Vagina (tissue), 2 donors: ENCODE measurements at regions not wholly inside any gene's neighbourhood (a gene's known extent, or its start where the extent isn't known, plus 50 kb on each side); places are given as distances from the start of the nearest gene placed in this dataset.

Experiments
- DNase-seq, 2 donors: peaks; one replicate each; pipeline ENCODE4 v3.0.0-alpha.2; 2017; ENCODE audit errors: extremely low spot score in 2 of 2
- H3K27ac ChIP-seq: fragments of 200-600 bp; sonication (generic); one replicate; pipeline ENCODE4 v1.5.1; 2019
- H3K27me3 ChIP-seq: fragments of 200-600 bp; sonication (generic); one replicate; pipeline ENCODE4 v1.5.1; 2019
- H3K36me3 ChIP-seq, 2 donors: fragments of 200-600 bp; sonication (generic); one replicate each; pipeline ENCODE4 v1.5.1; 2017 to 2019
- H3K4me1 ChIP-seq: fragments of 200-600 bp; sonication (generic); one replicate; pipeline ENCODE4 v1.5.1; 2019
- H3K4me3 ChIP-seq, 2 donors: fragments of 200-600 bp; sonication (generic); 1 replicate in 1 of 2; 2 replicates in 1 of 2; pipeline ENCODE4 v1.5.1; 2016 to 2019
- H3K9me3 ChIP-seq: fragments of 200-600 bp; sonication (generic); one replicate; pipeline ENCODE4 v1.5.1; 2019
- CTCF ChIP-seq, 3 experiments: fragments of 450-650 bp in 2 of 3; fragments of 200-600 bp in 1 of 3; sonication (generic) in 1 of 3; IDR thresholded peaks; one replicate each; pipeline ENCODE4 v1.5.1; 2017 to 2019; ENCODE audit warnings: antibody characterized with exemption in 3 of 3, mild to moderate bottlenecking in 2 of 3, moderate library complexity in 2 of 3
- POLR2A ChIP-seq, 2 donors: fragments of 450-650 bp; IDR thresholded peaks; one replicate each; pipeline ENCODE4 v1.6.1; 2017; ENCODE audit warnings: antibody characterized with exemption in 2 of 2, mild to moderate bottlenecking in 2 of 2, moderate library complexity in 2 of 2
- POLR2AphosphoS5 ChIP-seq, 2 donors: sonication (generic); formaldehyde crosslinking; IDR thresholded peaks; one replicate each; pipeline ENCODE4 v1.9.0; 2017; ENCODE audit warnings: antibody characterized with exemption in 2 of 2, mild to moderate bottlenecking in 2 of 2, low read depth in 1 of 2; ENCODE audit not compliant: insufficient read depth in 1 of 2
- intact Hi-C: fragments of 100-400 bp; cut with DNase I; formaldehyde crosslinking; loops from one replicate; pipeline ENCODE4 v1.15.1; 2023

GRCh38 chr20:60349418-60349817, 391.2 kb downstream of the CDH26 start:
- Histone ChIP-seq H3K27ac (no peak overlapping the region), H3K4me3 (no peak overlapping the region), H3K9me3 (no peaks in the 10 kb centered on the region), H3K27me3 (no peaks in the 10 kb centered on the region), H3K36me3 (no peaks in the 10 kb centered on the region), H3K4me1 (no peaks in the 10 kb centered on the region)
- no peak for TF ChIP-seq CTCF (IDR thresholded peaks at IDR 0.05)
- TF ChIP-seq POLR2AphosphoS5 (IDR thresholded peaks at IDR 0.05; ENCODE audit: insufficient read depth in 1 of 2, low read depth in 1 of 2): no peak
- no peak for TF ChIP-seq POLR2A (IDR thresholded peaks at IDR 0.05)
- no peak for DNase-seq
- intact Hi-C loops: no loop called here

- TF ChIP-seq CTCF (IDR thresholded peaks at IDR 0.05) (no peak), POLR2A (IDR thresholded peaks at IDR 0.05) (no peak)
- Histone ChIP-seq H3K4me3 (no peak overlapping the region), H3K27me3 (no peaks in the 10 kb centered on the region), H3K4me1 (no peaks in the 10 kb centered on the region), H3K36me3 (no peaks in the 10 kb centered on the region), H3K27ac (no peak overlapping the region), H3K9me3 (no peaks in the 10 kb centered on the region)
- intact Hi-C loops: no loop called here
- DNase-seq: no peak
Observed at GRCh38 chr20:60352017-60352416, 393.8 kb downstream of the CDH26 start.

GRCh38 chr20:60352596-60352995, 394.4 kb downstream of the CDH26 start:
- H3K27ac ChIP-seq: no peak overlapping the region
- DNase-seq: no peak
- no peaks in the 10 kb centered on the region for H3K27me3 ChIP-seq
- intact Hi-C loops: no loop called here
- no peaks in the 10 kb centered on the region for H3K9me3 ChIP-seq
- H3K36me3 ChIP-seq: no peaks in the 10 kb centered on the region
- H3K4me1 ChIP-seq: no peaks in the 10 kb centered on the region
- no peak overlapping the region for H3K4me3 ChIP-seq
- TF ChIP-seq CTCF (IDR thresholded peaks at IDR 0.05): no peak
- no peak for TF ChIP-seq POLR2AphosphoS5 (IDR thresholded peaks at IDR 0.05; ENCODE audit: insufficient read depth in 1 of 2, low read depth in 1 of 2)
- no peak for TF ChIP-seq POLR2A (IDR thresholded peaks at IDR 0.05)

- Histone ChIP-seq H3K27ac (no peak overlapping the region), H3K9me3 (no peaks in the 10 kb centered on the region), H3K36me3 (no peaks in the 10 kb centered on the region), H3K4me1 (no peaks in the 10 kb centered on the region), H3K4me3 (no peak overlapping the region), H3K27me3 (no peaks in the 10 kb centered on the region)
- intact Hi-C loops: no loop called here
- no peak for DNase-seq
- TF ChIP-seq POLR2A (IDR thresholded peaks at IDR 0.05): no peak
- TF ChIP-seq CTCF (IDR thresholded peaks at IDR 0.05): no peak
- no peak for TF ChIP-seq POLR2AphosphoS5 (IDR thresholded peaks at IDR 0.05; ENCODE audit: insufficient read depth in 1 of 2, low read depth in 1 of 2)
Observed at GRCh38 chr20:60354024-60354580, 395.9 kb downstream of the CDH26 start.

GRCh38 chr20:60358101-60358500, 399.9 kb downstream of the CDH26 start:
- intact Hi-C loops: no loop called here
- DNase-seq: no peak
- no peaks in the 10 kb centered on the region for H3K36me3 ChIP-seq
- H3K27me3 ChIP-seq: no peaks in the 10 kb centered on the region
- H3K27ac ChIP-seq: no peak overlapping the region
- H3K9me3 ChIP-seq: no peaks in the 10 kb centered on the region
- no peak overlapping the region for H3K4me3 ChIP-seq
- TF ChIP-seq POLR2A (IDR thresholded peaks at IDR 0.05) (no peak), CTCF (IDR thresholded peaks at IDR 0.05) (no peak)
- H3K4me1 ChIP-seq: no peaks in the 10 kb centered on the region
